Spleen (tissue), 7 donors: ENCODE measurements at regions not wholly inside any gene's neighbourhood (a gene's known extent, or its start where the extent isn't known, plus 50 kb on each side); places are given as distances from the start of the nearest gene placed in this dataset.

Experiments
- POLR2A ChIP-seq, 3 donors: fragments of 450-650 bp; IDR thresholded peaks; one replicate each; pipeline ENCODE4 v1.5.1; 2017; ENCODE audit warnings: antibody characterized with exemption in 3 of 3, mild to moderate bottlenecking in 1 of 3
- TF ChIP-seq, protein P1 (sequence below), 11 experiments: fragments of 200-600 bp in 7 of 11; fragments of 450-650 bp in 4 of 11; sonication (generic) in 4 of 11; IDR thresholded peaks in 8 of 11; conservative IDR thresholded peaks in 3 of 11; 1 replicate in 7 of 11; 2 replicates in 4 of 11; pipeline versions ENCODE4 v1.4.0 to v1.8.0; 2016 to 2021; ENCODE audit warnings: antibody characterized with exemption in 11 of 11, inconsistent platforms in 4 of 11, mild to moderate bottlenecking in 1 of 11
- donor health status: DM: no; HTN: no; CAD: no; lungs with moderate emphysema.
- donor health status: DM: no; HTN: no; CAD: no.
- donor health status: DM: no; HTN: no; CAD: no.

DNA sequence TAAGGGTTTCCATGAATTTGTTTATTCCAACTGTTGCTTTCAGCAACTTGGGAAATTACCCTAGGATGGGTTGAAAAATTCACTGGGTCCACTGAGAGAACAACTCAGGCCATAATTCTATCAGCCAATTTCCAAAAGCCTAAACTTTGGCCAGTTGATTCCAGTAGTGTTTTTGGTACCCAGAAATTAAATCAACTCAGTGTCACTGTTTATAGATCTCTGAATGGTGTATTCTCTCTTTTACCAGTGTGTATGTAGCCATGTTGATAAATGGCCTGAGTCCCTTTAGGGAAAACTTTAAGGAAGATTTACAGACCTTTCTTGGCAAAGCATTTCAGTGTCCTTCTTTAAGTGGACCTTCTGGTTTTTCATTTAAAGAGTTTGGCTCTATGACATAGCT is 636.4 kb downstream of the OTOL1 start:
- TF ChIP-seq, protein P1, sequence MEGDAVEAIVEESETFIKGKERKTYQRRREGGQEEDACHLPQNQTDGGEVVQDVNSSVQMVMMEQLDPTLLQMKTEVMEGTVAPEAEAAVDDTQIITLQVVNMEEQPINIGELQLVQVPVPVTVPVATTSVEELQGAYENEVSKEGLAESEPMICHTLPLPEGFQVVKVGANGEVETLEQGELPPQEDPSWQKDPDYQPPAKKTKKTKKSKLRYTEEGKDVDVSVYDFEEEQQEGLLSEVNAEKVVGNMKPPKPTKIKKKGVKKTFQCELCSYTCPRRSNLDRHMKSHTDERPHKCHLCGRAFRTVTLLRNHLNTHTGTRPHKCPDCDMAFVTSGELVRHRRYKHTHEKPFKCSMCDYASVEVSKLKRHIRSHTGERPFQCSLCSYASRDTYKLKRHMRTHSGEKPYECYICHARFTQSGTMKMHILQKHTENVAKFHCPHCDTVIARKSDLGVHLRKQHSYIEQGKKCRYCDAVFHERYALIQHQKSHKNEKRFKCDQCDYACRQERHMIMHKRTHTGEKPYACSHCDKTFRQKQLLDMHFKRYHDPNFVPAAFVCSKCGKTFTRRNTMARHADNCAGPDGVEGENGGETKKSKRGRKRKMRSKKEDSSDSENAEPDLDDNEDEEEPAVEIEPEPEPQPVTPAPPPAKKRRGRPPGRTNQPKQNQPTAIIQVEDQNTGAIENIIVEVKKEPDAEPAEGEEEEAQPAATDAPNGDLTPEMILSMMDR (IDR thresholded peaks at IDR 0.05 in 8 of 11, conservative IDR thresholded peaks at IDR 0.05 in 3 of 11) = no peak
- TF ChIP-seq POLR2A (IDR thresholded peaks at IDR 0.05) = no peak
